GM19193 (cell line): ENCODE measurements at regions not wholly inside any gene's neighbourhood (a gene's known extent, or its start where the extent isn't known, plus 50 kb on each side); places are given as distances from the start of the nearest gene placed in this dataset.

Experiments
- POLR2A ChIP-seq: IDR thresholded peaks from 4 replicates; pipeline ENCODE4 v1.6.1; 2011; ENCODE audit not compliant: insufficient read depth, insufficient read length; ENCODE audit errors: extremely low read depth

DNA sequence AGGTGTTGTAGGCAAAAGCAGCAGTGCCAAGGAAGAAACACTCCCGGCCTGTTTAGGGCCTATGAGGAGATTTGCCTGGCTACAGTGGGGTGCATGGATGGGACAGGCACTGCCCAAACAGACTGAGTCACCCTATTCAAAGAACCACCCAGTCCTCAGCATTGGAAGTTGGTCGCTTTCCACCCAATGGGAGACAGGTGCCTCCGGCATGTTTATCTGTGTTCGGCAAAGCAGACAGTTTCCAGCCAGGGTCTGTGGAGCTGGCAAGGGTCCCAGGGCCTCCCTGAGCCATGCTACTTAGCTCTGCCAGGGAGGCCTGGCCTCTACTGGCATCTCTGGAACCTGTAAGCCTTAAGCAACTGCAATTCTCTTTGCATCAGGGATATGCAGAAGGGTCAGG is 165.1 kb upstream of the ATP6AP2 start:
- TF ChIP-seq POLR2A = no peak

DNA sequence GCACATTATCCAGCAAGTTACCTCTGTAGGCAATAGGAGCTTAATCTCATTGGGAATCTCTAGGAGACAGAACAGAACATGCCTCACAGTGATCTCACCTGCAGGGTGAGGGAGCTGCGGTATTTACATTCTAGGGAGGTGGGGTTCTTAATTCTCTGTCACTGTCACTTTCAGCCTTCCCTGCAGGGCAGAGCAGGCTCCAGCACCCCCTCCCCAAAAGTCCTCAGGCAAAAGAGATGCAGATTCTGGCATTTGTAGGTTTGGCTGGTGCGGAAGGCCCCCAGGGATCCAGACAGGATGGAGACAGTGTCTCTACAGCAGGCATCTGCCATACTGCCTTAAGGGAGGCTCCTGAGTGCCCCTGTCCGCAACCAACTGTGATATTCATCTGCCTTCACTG is 166.4 kb upstream of the ATP6AP2 start:
- TF ChIP-seq POLR2A = no peak

- TF ChIP-seq POLR2A = no peak
Observed at GRCh38 chrX:40411340-40412111, 169.2 kb upstream of the ATP6AP2 start.

- no peak for TF ChIP-seq POLR2A
Observed at GRCh38 chrX:40410859-40411258, 169.9 kb upstream of the ATP6AP2 start.

GRCh38 chrX:40406330-40406859 is 174.4 kb upstream of the ATP6AP2 start:
- no peak for TF ChIP-seq POLR2A

- no peak for TF ChIP-seq POLR2A
Observed at GRCh38 chrX:40405399-40405798, 175.4 kb upstream of the ATP6AP2 start.

DNA sequence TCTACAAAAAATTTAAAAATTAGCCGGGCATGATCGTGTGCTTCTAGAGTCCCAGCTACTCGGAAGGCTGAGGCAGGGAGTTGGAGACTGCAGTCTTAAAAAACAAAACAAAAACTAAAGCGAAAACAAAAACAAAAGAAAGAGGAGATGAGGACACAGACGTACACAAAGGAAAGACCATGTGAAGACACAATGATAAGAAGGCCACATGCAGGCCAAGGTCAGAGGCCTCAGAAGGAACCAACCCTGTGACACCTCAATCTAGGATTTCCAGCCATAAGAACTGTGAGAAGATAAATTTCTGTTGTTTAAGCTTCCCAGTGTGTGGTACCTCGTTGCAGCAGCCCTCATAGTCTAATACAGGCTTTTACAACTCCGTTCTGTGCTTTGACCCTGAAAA is 177.0 kb upstream of the ATP6AP2 start:
- TF ChIP-seq POLR2A = no peak

DNA sequence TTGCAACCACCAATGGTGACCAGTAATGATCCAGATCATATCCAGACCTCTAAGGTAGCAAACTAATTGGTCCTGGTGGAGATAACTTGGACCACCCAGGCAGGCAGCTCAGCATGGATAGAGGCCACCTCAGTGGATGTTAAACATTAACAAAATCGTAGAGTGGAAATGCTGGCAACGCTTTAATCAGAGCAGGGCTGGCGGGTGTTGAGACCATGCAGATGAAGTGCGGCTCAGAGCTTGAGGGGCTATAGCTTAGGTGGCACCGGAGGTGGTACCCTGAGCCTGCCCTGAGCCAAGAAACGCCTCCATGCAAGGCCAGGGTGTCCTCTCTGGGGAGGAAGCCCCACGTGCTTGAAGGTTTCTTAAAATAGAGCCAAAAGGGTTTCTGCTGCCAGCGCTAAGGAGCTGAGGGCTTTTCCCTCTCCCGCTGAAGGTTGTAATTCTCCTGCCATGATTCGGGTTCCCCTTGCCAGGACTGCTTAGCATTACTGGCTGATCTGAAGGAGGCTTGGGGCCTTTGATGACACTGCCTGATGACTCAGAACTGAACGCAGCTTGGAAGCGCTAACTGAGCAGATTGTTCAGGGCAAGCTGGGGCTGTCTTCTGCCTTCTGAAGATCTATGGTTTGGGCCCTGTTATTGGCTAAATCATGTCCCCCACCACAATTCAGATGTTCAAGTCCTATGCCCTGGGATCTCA is 177.8 kb upstream of the ATP6AP2 start:
- no peak for TF ChIP-seq POLR2A

DNA sequence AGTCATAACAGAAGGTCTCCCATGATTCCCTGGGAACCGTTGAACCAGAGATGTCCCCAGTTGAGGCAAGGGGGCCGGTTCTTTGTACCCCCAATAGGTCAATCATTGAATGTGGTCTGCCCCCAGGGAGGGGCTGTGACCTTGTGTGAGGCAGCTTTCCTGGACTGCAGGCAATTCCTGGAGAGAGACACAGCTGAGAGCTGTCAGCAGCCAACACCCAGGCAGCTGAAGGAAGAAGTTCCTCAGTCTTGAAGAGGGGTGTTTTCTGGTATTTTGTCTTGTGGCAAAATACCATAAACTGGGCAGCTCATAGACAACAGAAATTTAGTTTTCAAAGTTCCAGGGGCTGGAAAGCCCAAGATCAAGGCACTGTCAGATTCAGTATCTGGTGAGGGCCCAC is 185.7 kb upstream of the ATP6AP2 start:
- no peak for TF ChIP-seq POLR2A

GRCh38 chrX:40394302-40394701 is 186.5 kb upstream of the ATP6AP2 start:
- TF ChIP-seq POLR2A = no peak

GRCh38 chrX:40392599-40392998 is 188.2 kb upstream of the ATP6AP2 start:
- TF ChIP-seq POLR2A = no peak

- no peak for TF ChIP-seq POLR2A
Observed at GRCh38 chrX:40391662-40392061, 189.1 kb upstream of the ATP6AP2 start.

DNA sequence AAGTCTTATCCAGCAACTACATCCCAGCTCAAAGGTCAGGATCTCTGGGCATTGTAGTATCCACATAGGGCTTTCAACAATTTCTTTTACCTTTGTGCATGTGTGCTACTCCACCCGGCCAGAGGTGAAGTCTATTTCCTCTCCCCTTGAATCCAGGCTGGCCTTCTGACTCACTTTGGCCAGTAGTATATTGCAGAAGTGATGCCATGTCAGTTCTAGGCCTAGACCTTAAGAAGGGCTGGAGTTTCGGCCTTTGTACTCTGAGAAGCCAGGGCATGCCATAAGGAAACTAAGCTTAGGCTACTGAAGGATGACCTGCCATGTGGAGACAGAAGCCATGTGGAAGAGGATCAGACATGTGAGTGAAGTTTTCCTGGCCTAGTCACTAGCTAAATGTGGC is 191.2 kb upstream of the ATP6AP2 start:
- TF ChIP-seq POLR2A = no peak

DNA sequence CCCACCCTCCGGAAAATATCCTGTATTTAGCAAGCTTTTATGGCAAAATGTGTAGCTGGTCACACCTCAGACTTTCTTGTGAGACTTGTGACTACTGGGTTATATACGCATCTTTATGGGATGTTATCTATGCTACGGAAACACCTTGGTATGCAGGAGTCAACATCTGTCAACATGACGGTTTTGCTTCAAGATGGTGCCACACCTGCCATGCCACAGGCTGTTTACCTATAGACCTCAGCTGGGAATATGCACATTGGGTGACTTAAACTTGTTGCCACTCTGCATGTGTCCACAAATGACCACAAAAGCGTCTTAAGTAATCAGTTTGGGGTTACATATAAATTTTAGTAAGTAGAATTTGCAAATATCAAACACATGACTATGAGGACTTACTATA is 192.3 kb upstream of the ATP6AP2 start:
- no peak for TF ChIP-seq POLR2A

GRCh38 chrX:40385682-40386081 is 195.1 kb upstream of the ATP6AP2 start:
- no peak for TF ChIP-seq POLR2A

GRCh38 chrX:40385256-40385655 is 195.5 kb upstream of the ATP6AP2 start:
- TF ChIP-seq POLR2A = no peak
